ENCODE measurements at regions not wholly inside any gene's neighbourhood (a gene's known extent, or its start where the extent isn't known, plus 50 kb on each side); places are given as distances from the start of the nearest gene placed in this dataset.
"Not testable (repeated sequence)": the region's sequence is repeated elsewhere in the genome, so short reads cannot be mapped to it uniquely, and the experiment has no call there.

DNA sequence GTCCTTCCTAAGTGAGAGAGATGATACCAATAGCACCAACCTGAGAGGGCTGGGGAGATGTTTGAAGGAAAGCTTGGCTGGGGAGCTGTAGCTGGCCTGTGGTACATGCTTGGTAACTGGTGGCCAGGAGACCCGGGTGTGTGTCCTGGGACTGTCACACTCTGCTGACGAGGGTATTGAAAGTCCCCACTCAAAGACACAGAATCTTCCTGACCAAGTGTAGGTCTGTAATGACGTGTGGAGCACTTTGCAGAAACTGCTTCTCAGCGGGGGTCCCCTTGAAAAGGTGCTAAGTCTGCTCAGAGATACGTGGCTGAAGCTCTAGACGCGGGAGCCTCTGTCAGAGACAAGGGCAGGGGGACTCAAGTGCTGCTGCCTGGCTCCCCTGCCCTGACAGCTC is 230.4 kb upstream of the PLGLB2 start:
- H3K27ac ChIP-seq (ENCODE audit: low read depth, low read length); CTCF ChIA-PET; H3K4me2 ChIP-seq (ENCODE audit: low read length); H3K4me3 ChIP-seq (replicated peaks in 1 of 2; ENCODE audit: low read depth in 1 of 2, low read length in 2 of 2); H3K4me1 ChIP-seq (ENCODE audit: control insufficient read depth in 1 of 2, insufficient read depth in 2 of 2, low read length in 2 of 2); H3K36me3 ChIP-seq (ENCODE audit: control insufficient read depth in 1 of 2, insufficient read depth in 2 of 2, low read length in 2 of 2); ATAC-seq; BruUV-seq (replicated peaks); H2AFZ ChIP-seq (ENCODE audit: low read depth, low read length, poor library complexity, severe bottlenecking); DNase-seq (ENCODE audit: low read depth, low spot score); H3K9me2 ChIP-seq (ENCODE audit: insufficient read depth); POLR2A ChIA-PET; intact Hi-C loops (cut with micrococcal nuclease); RAD21 ChIA-PET (ENCODE audit: low non-redundant PET in 1 of 2, low total read pairs in 2 of 2, uncharacterized antibody in 2 of 2, unreplicated experiment in 2 of 2); H3K9me3 ChIP-seq (ENCODE audit: control insufficient read depth in 1 of 2, insufficient read depth in 1 of 2, low read depth in 1 of 2, low read length in 2 of 2); H4K20me1 ChIP-seq (ENCODE audit: insufficient read depth); H3K9ac ChIP-seq (ENCODE audit: low read length); H3K27me3 ChIP-seq (ENCODE audit: insufficient read depth, low read length): not testable (repeated sequence)
- 0 out of 2 replicates have a peak, but pooled peaks cover 15% of the 10 kb centered on the region for H3K79me2 ChIP-seq (ENCODE audit: insufficient read depth, low read length)

DNA sequence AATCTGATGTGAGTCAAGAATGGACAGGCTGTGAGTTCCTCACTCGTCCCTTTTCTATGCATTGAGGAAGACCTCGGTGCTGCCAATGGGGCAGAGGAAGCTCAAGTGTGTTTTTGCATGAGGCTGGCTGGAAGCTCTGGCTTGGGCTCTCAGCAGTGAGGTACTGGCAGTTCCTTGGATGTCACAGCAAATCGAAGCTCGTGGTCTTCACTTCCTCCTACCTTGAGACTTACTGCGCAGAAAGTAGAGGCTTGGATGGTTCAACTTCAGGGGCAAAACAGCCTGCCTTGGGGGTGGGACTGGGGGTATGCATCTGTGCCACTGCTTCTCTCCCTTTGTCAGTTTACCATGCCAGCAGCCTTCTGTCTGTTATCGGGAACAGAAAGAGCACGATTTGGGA is 229.8 kb upstream of the PLGLB2 start:
- H4K20me1 ChIP-seq (ENCODE audit: insufficient read depth); ATAC-seq; H3K4me2 ChIP-seq (ENCODE audit: low read length); H2AFZ ChIP-seq (ENCODE audit: low read depth, low read length, poor library complexity, severe bottlenecking); H3K4me1 ChIP-seq (ENCODE audit: control insufficient read depth in 1 of 2, insufficient read depth in 2 of 2, low read length in 2 of 2); H3K27me3 ChIP-seq (ENCODE audit: insufficient read depth, low read length); POLR2A ChIA-PET; intact Hi-C loops (cut with micrococcal nuclease); H3K9me2 ChIP-seq (ENCODE audit: insufficient read depth); H3K9ac ChIP-seq (ENCODE audit: low read length); H3K9me3 ChIP-seq (ENCODE audit: control insufficient read depth in 1 of 2, insufficient read depth in 1 of 2, low read depth in 1 of 2, low read length in 2 of 2); H3K4me3 ChIP-seq (replicated peaks in 1 of 2; ENCODE audit: low read depth in 1 of 2, low read length in 2 of 2); H3K36me3 ChIP-seq (ENCODE audit: control insufficient read depth in 1 of 2, insufficient read depth in 2 of 2, low read length in 2 of 2); RAD21 ChIA-PET (ENCODE audit: low non-redundant PET in 1 of 2, low total read pairs in 2 of 2, uncharacterized antibody in 2 of 2, unreplicated experiment in 2 of 2); BruUV-seq (replicated peaks); H3K27ac ChIP-seq (ENCODE audit: low read depth, low read length); CTCF ChIA-PET; DNase-seq (ENCODE audit: low read depth, low spot score): not testable (repeated sequence)
- H3K79me2 ChIP-seq (ENCODE audit: insufficient read depth, low read length): 0 out of 2 replicates have a peak, but pooled peaks cover 15% of the 10 kb centered on the region

DNA sequence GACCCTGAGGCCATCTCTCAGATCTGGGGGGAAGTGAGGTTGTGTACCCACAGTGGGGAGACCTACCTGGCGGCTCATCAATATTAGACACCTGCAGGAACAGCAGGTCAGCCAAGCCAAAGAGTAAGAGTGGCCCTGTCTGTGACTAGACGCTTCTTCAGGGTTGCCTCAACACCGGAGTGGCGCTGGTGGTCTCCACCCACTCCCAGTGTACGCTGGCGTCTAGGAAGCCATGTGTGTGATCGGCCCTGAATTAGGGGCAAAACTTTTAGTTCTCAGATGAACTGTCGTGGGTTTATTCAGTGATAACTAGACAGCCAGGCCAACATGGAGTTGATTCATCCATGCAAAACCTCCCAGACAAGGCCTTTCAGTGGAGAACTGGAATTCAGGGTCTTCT is 229.3 kb upstream of the PLGLB2 start:
- H3K9me2 ChIP-seq (ENCODE audit: insufficient read depth); RAD21 ChIA-PET (ENCODE audit: low non-redundant PET in 1 of 2, low total read pairs in 2 of 2, uncharacterized antibody in 2 of 2, unreplicated experiment in 2 of 2); H3K27me3 ChIP-seq (ENCODE audit: insufficient read depth, low read length); H3K4me1 ChIP-seq (ENCODE audit: control insufficient read depth in 1 of 2, insufficient read depth in 2 of 2, low read length in 2 of 2); H3K36me3 ChIP-seq (ENCODE audit: control insufficient read depth in 1 of 2, insufficient read depth in 2 of 2, low read length in 2 of 2); DNase-seq (ENCODE audit: low read depth, low spot score); H3K4me3 ChIP-seq (replicated peaks in 1 of 2; ENCODE audit: low read depth in 1 of 2, low read length in 2 of 2); H3K9ac ChIP-seq (ENCODE audit: low read length); CTCF ChIA-PET; ATAC-seq; H3K9me3 ChIP-seq (ENCODE audit: control insufficient read depth in 1 of 2, insufficient read depth in 1 of 2, low read depth in 1 of 2, low read length in 2 of 2); POLR2A ChIA-PET; H3K4me2 ChIP-seq (ENCODE audit: low read length); intact Hi-C loops (cut with micrococcal nuclease); H4K20me1 ChIP-seq (ENCODE audit: insufficient read depth); H2AFZ ChIP-seq (ENCODE audit: low read depth, low read length, poor library complexity, severe bottlenecking); H3K27ac ChIP-seq (ENCODE audit: low read depth, low read length); BruUV-seq (replicated peaks): not testable (repeated sequence)
- 0 out of 2 replicates have a peak, but pooled peaks cover 15% of the 10 kb centered on the region for H3K79me2 ChIP-seq (ENCODE audit: insufficient read depth, low read length)

DNA sequence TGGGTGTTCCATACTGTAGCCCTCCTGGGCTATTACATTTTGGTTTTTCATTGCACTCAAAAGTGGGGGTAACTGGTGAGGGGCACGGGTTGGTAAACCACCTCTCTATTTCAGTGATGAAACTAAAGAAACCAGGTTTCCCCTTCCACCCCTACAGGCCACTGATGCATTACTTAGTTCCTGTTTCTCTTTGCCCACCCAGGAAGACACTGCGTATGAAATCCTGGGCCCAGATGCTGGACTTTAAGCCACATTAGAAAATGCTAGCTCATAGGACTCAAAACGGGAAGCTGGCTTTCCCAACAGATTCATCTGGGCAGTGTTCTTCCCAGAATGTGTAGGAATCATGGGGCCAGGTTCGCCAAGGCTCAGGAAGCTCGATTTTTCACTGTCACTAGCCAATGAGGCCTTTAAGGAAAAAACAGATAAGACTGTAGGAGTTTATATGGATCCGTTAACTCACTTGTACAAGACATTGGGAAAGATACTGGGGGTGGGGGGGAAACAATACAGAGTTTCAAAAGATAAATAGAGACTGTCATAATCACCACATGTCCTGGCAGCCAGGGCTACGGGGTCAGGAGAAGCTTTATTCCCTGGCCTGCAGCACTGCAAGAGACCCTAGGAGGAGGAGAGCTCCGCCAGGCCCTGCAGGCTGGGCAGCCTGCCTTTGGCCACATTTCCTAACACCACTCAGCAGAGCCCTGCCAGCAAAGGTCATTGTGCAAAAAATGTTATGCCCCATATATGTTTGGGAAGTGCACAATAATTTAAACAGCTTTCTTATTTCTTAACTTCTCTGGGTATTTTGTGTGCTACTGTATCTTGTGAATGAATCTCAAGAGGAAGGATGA is 228.5 kb upstream of the PLGLB2 start:
- H3K4me3 ChIP-seq (replicated peaks in 1 of 2; ENCODE audit: low read depth in 1 of 2, low read length in 2 of 2); RAD21 ChIA-PET (ENCODE audit: low non-redundant PET in 1 of 2, low total read pairs in 2 of 2, uncharacterized antibody in 2 of 2, unreplicated experiment in 2 of 2); H2AFZ ChIP-seq (ENCODE audit: low read depth, low read length, poor library complexity, severe bottlenecking); H3K4me1 ChIP-seq (ENCODE audit: control insufficient read depth in 1 of 2, insufficient read depth in 2 of 2, low read length in 2 of 2); H3K27ac ChIP-seq (ENCODE audit: low read depth, low read length); H3K9me2 ChIP-seq (ENCODE audit: insufficient read depth); H3K9ac ChIP-seq (ENCODE audit: low read length); H3K36me3 ChIP-seq (ENCODE audit: control insufficient read depth in 1 of 2, insufficient read depth in 2 of 2, low read length in 2 of 2); H4K20me1 ChIP-seq (ENCODE audit: insufficient read depth); CTCF ChIA-PET; DNase-seq (ENCODE audit: low read depth, low spot score); H3K4me2 ChIP-seq (ENCODE audit: low read length); BruUV-seq (replicated peaks); POLR2A ChIA-PET; intact Hi-C loops (cut with micrococcal nuclease); ATAC-seq; H3K27me3 ChIP-seq (ENCODE audit: insufficient read depth, low read length); H3K9me3 ChIP-seq (ENCODE audit: control insufficient read depth in 1 of 2, insufficient read depth in 1 of 2, low read depth in 1 of 2, low read length in 2 of 2): not testable (repeated sequence)
- 0 out of 2 replicates have a peak, but pooled peaks cover 15% of the 10 kb centered on the region for H3K79me2 ChIP-seq (ENCODE audit: insufficient read depth, low read length)
